ENCODE measurements at regions not wholly inside any gene's neighbourhood (a gene's known extent, or its start where the extent isn't known, plus 50 kb on each side); places are given as distances from the start of the nearest gene placed in this dataset.
"Not testable (repeated sequence)": the region's sequence is repeated elsewhere in the genome, so short reads cannot be mapped to it uniquely, and the experiment has no call there.

- no peak overlapping the region for H2AFZ ChIP-seq (ENCODE audit: insufficient read depth, low read depth, low read length, poor library complexity, severe bottlenecking)
- CTCF ChIA-PET = no interaction called here
- ATAC-seq (ENCODE audit: low read depth) (no peak), DNase-seq (no peak)
- no peaks in the 10 kb centered on the region for H3K27me3 ChIP-seq (replicated peaks in 1 of 4; ENCODE audit: control extremely low read depth in 1 of 4, control insufficient read depth in 3 of 4, insufficient read depth in 4 of 4, low read length in 3 of 4)
- H3K27ac ChIP-seq (ENCODE audit: low read length in 2 of 2) = no peak overlapping the region
- no peak overlapping the region for H3K4me2 ChIP-seq (replicated peaks; ENCODE audit: low read depth, low read length, poor library complexity, severe bottlenecking)
- no peak overlapping the region for H3K4me3 ChIP-seq (ENCODE audit: control extremely low read depth in 1 of 5, extremely low read depth in 1 of 5, insufficient read depth in 1 of 5, low read depth in 2 of 5, low read length in 4 of 5)
- no peak overlapping the region for H3K27ac Mint-ChIP-seq
- no peak overlapping the region for H3K9ac ChIP-seq (ENCODE audit: low read length)
- POLR2A ChIA-PET = no interaction called here
- intact Hi-C loops (cut with micrococcal nuclease) = no loop called here
- no peaks in the 10 kb centered on the region for H3K27me3 Mint-ChIP-seq
- H3K9me3 Mint-ChIP-seq (ENCODE audit: insufficient read depth) = peaks cover 2% of the 10 kb centered on the region
- no peaks in the 10 kb centered on the region for H4K20me1 ChIP-seq (ENCODE audit: control insufficient read depth, insufficient read depth, low read length, poor library complexity, severe bottlenecking)
- H3K79me2 ChIP-seq (ENCODE audit: control insufficient read depth, insufficient read depth, low read length) = no peaks in the 10 kb centered on the region
- H3K4me1 Mint-ChIP-seq = no peaks in the 10 kb centered on the region
- H3K9me3 ChIP-seq (ENCODE audit: control extremely low read depth in 1 of 3, control insufficient read depth in 2 of 3, insufficient read depth in 1 of 3, low read length in 2 of 3) = peaks cover 0 to 4% (median 0%) of the 10 kb centered on the region in 3 donors
- WGBS (ENCODE audit: insufficient coverage) = no CpG with 5 or more reads among the region's 2 CpGs
- H3K4me1 ChIP-seq (ENCODE audit: control insufficient read depth in 2 of 2, insufficient read depth in 2 of 2, low read length in 2 of 2) = no peaks in the 10 kb centered on the region
- H3K36me3 ChIP-seq (replicated peaks in 1 of 2; ENCODE audit: control extremely low read depth in 1 of 2, control insufficient read depth in 1 of 2, extremely low read depth in 1 of 2, insufficient read depth in 2 of 2, low read length in 1 of 2) = no peaks in the 10 kb centered on the region
- no peak for TF ChIP-seq EZH2 (IDR thresholded peaks at IDR 0.05; ENCODE audit: borderline replicate concordance, insufficient read depth, low read depth, low read length, poor library complexity, severe bottlenecking)
- no peak for TF ChIP-seq CTCF (IDR thresholded peaks at IDR 0.05)
- no peak overlapping the region for H3K4me3 Mint-ChIP-seq
These were observed 428.8 kb upstream of the TBL1XR1 start for GRCh38 chr3:177626045-177626444.

- H3K4me3 ChIP-seq (ENCODE audit: control extremely low read depth in 1 of 5, extremely low read depth in 1 of 5, insufficient read depth in 1 of 5, low read depth in 2 of 5, low read length in 4 of 5); H3K79me2 ChIP-seq (ENCODE audit: control insufficient read depth, insufficient read depth, low read length); H3K27ac Mint-ChIP-seq; H3K9me3 Mint-ChIP-seq (ENCODE audit: insufficient read depth); H3K36me3 ChIP-seq (replicated peaks in 1 of 2; ENCODE audit: control extremely low read depth in 1 of 2, control insufficient read depth in 1 of 2, extremely low read depth in 1 of 2, insufficient read depth in 2 of 2, low read length in 1 of 2); H3K9me3 ChIP-seq (ENCODE audit: control extremely low read depth in 1 of 3, control insufficient read depth in 2 of 3, insufficient read depth in 1 of 3, low read length in 2 of 3); H2AFZ ChIP-seq (ENCODE audit: insufficient read depth, low read depth, low read length, poor library complexity, severe bottlenecking); H3K4me3 Mint-ChIP-seq; ATAC-seq (ENCODE audit: low read depth); DNase-seq; intact Hi-C loops (cut with micrococcal nuclease); H3K4me1 Mint-ChIP-seq; H3K4me1 ChIP-seq (ENCODE audit: control insufficient read depth in 2 of 2, insufficient read depth in 2 of 2, low read length in 2 of 2); H3K27ac ChIP-seq (ENCODE audit: low read length in 2 of 2); CTCF ChIA-PET; H3K4me2 ChIP-seq (replicated peaks; ENCODE audit: low read depth, low read length, poor library complexity, severe bottlenecking); H3K9ac ChIP-seq (ENCODE audit: low read length); H3K27me3 ChIP-seq (replicated peaks in 1 of 4; ENCODE audit: control extremely low read depth in 1 of 4, control insufficient read depth in 3 of 4, insufficient read depth in 4 of 4, low read length in 3 of 4); H3K27me3 Mint-ChIP-seq; POLR2A ChIA-PET; H4K20me1 ChIP-seq (ENCODE audit: control insufficient read depth, insufficient read depth, low read length, poor library complexity, severe bottlenecking): not testable (repeated sequence)
These were observed 430.9 kb upstream of the TBL1XR1 start for GRCh38 chr3:177628095-177628719.
